ENCODE measurements at regions not wholly inside any gene's neighbourhood (a gene's known extent, or its start where the extent isn't known, plus 50 kb on each side); places are given as distances from the start of the nearest gene placed in this dataset.
A peak's percentile ranks its signal among the peaks of the same experiment; 100 is the strongest.

DNA sequence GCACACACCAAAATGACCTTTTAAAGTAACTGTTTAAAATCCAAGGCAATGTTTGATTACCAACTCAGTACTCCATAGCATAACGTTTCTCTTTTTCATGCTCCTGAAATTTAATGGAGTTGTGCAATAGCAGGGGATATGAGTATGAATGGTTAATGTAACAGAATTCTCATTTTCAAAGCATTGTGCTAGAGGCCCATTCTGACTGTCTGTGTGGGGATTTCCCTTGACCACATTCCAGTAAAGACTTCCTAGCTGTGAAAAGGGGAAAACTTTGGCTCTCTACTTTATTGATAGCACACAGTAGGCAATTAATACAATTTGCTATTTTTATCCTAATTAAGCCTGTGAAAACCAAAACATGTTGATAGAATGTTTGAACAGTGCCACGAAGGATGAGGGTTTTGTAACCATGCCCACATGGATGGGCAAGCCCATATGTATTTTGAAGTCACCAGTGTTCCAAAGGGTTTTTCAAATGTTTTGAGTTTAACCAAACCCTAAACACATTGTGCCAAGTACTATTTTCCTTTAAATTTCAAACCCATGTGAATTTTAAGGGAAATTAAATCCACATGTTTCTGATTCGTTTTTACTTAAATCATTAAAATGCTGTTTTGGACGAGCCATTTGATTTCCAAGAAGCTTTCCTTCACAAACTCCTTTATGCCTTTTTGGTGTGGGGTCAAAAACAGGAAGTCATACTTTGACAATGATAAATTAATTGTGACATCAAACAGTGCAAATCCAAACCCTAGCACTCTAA, 261.2 kb downstream of the SHOX2 start:
- H3K27ac Mint-ChIP-seq, result no peak overlapping the region
- H3K27me3 Mint-ChIP-seq, result peaks cover 6% of the 10 kb centered on the region
- DNase-seq (no peak), ATAC-seq (no peak)
- H3K4me1 Mint-ChIP-seq, result no peaks in the 10 kb centered on the region
- H3K4me3 Mint-ChIP-seq, result no peak overlapping the region
- peaks cover 0 to 7% of the 10 kb centered on the region in 2 donors for H3K9me3 Mint-ChIP-seq

DNA sequence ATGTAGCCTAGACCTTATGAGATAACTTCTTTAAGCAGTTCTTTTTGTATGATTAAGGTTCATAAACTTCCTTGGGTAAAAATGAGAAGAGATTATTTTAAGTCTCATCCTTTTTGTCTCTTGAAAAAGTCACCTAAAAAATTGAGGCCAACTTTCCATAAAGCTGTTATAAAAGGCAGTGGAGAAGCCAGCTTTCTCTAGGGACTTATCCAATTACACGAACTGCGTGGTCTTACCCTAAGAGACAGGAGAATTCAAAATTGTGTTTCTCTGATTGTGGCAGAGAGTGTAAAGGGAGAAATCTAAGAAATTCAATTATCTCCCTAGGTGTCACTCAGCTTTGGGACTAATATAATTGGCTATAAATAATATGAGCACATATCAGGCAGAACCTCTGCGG, 262.0 kb downstream of the SHOX2 start:
- ATAC-seq (no peak), DNase-seq (no peak)
- peaks cover 6% of the 10 kb centered on the region for H3K27me3 Mint-ChIP-seq
- H3K4me3 Mint-ChIP-seq, result no peak overlapping the region
- no peak overlapping the region for H3K27ac Mint-ChIP-seq
- H3K4me1 Mint-ChIP-seq, result no peaks in the 10 kb centered on the region
- H3K9me3 Mint-ChIP-seq, result peaks cover 0 to 7% of the 10 kb centered on the region in 2 donors

GRCh38 chr3:157841029-157841428, 265.2 kb downstream of the SHOX2 start:
- ATAC-seq, result no peak
- Mint-ChIP-seq H3K4me3 (no peak overlapping the region), H3K27ac (no peak overlapping the region), H3K4me1 (no peaks in the 10 kb centered on the region), H3K9me3 (peaks cover 0 to under 1% of the 10 kb centered on the region in 2 donors), H3K27me3 (peaks cover 6% of the 10 kb centered on the region)
- no peak for DNase-seq

GRCh38 chr3:157840564-157840963, 265.7 kb downstream of the SHOX2 start:
- Mint-ChIP-seq H3K27ac (no peak overlapping the region), H3K4me1 (no peaks in the 10 kb centered on the region), H3K9me3 (no peaks in the 10 kb centered on the region), H3K27me3 (peaks cover 6% of the 10 kb centered on the region), H3K4me3 (no peak overlapping the region)
- DNase-seq (no peak), ATAC-seq (no peak)

GRCh38 chr3:157838457-157838856, 267.8 kb downstream of the SHOX2 start:
- no peaks in the 10 kb centered on the region for H3K9me3 Mint-ChIP-seq
- ATAC-seq (no peak), DNase-seq (no peak)
- no peak overlapping the region for H3K4me3 Mint-ChIP-seq
- no peak overlapping the region for H3K27ac Mint-ChIP-seq
- H3K27me3 Mint-ChIP-seq, result peaks cover 16% of the 10 kb centered on the region
- H3K4me1 Mint-ChIP-seq, result no peaks in the 10 kb centered on the region

DNA sequence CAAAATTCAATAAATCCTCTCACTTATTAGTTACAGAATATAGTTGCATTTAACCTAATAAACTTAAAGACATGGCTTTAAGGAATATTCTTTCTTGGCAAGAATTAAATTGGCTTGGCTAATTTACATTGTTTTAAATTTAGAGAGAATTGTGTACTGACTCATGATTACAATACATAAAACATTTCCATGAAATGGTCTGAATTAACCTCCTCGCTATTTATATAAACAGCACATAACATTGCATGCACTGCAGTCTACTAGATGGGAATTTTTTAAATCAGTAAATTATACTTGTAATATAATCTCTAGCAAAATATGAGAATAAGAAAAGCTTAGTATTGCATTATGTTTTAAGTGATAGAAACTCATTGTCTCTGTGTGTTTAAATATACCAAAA, 268.9 kb downstream of the SHOX2 start:
- peaks cover 10% of the 10 kb centered on the region for H3K27me3 Mint-ChIP-seq
- H3K9me3 Mint-ChIP-seq, result no peaks in the 10 kb centered on the region
- H3K4me3 Mint-ChIP-seq, result no peak overlapping the region
- H3K4me1 Mint-ChIP-seq, result no peaks in the 10 kb centered on the region
- DNase-seq (no peak), ATAC-seq (no peak)
- no peak overlapping the region for H3K27ac Mint-ChIP-seq

DNA sequence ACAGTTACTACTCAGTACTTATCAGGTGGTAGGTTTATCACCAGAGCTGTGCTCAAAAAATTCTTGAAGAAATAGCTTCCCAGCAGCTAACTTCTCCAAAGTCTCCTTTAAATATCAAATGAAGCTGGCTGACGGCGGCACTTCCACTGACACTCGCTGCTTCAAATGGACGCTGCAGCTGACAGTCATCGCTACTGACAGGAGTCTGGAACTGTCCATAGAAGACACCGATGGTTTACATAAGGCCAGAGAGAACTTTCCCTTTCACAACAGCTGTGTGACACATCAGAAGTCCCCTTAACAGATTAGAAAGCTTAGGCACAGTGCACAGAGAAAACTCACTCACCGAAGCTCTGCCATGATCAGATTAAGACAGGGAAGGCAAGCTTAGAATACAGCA, 270.2 kb downstream of the SHOX2 start:
- Mint-ChIP-seq H3K27ac (no peak overlapping the region), H3K4me1 (no peaks in the 10 kb centered on the region), H3K4me3 (no peak overlapping the region), H3K9me3 (no peaks in the 10 kb centered on the region), H3K27me3 (peaks cover 10% of the 10 kb centered on the region)
- ATAC-seq (no peak), DNase-seq (no peak)

DNA sequence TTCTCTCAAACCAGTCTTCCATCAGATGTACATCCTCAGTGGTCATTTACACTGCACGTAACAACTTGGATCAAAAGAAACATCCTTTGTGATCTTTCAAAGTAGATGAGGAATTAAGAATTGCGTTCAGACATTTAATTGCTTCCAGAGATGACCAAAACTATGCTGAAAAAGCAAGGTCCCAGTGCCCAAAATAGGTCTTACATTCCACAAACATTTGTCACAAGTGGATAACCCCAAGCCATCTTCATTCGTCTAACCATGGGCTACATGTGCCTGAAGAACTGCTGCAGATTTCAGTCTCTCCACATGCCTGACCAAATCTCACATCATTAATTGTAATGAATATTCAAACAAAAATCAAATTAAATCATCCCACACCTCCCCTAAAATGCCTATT, 273.6 kb downstream of the SHOX2 start:
- peaks cover 10% of the 10 kb centered on the region for H3K27me3 Mint-ChIP-seq
- H3K9me3 Mint-ChIP-seq, result peaks cover 11 to 19% of the 10 kb centered on the region in 2 donors
- H3K4me1 Mint-ChIP-seq, result no peaks in the 10 kb centered on the region
- DNase-seq (no peak), ATAC-seq (no peak)
- no peak overlapping the region for H3K27ac Mint-ChIP-seq
- H3K4me3 Mint-ChIP-seq, result no peak overlapping the region

GRCh38 chr3:157830556-157831236, 275.5 kb downstream of the SHOX2 start:
- DNase-seq (no peak), ATAC-seq (no peak)
- no peaks in the 10 kb centered on the region for H3K4me1 Mint-ChIP-seq
- H3K27me3 Mint-ChIP-seq, result peaks cover 10% of the 10 kb centered on the region
- peaks cover 11 to 19% of the 10 kb centered on the region in 2 donors for H3K9me3 Mint-ChIP-seq
- no peak overlapping the region for H3K4me3 Mint-ChIP-seq
- H3K27ac Mint-ChIP-seq, result no peak overlapping the region

DNA sequence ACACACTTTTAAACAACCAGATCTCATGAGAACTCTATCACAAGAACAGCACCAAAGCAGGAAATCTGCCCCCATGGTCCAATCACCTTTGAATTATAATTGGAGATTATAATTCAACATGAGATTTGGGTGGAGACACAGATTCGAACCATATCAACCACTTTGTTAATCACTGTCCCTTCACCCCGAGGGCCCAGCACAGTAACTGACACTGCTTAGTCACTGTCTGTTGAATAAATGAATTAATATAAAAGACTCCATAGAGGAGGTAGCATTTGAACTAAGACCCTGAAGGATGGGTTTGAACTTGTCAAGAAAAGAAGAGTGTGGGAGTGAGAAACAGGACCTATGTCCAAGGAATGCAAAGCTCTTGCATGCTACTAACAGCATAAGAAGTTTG, 276.4 kb downstream of the SHOX2 start:
- Mint-ChIP-seq H3K4me1 (no peaks in the 10 kb centered on the region), H3K4me3 (no peak overlapping the region), H3K9me3 (peaks cover 11 to 19% of the 10 kb centered on the region in 2 donors), H3K27ac (no peak overlapping the region), H3K27me3 (peaks cover 6% of the 10 kb centered on the region)
- DNase-seq (no peak), ATAC-seq (no peak)

DNA sequence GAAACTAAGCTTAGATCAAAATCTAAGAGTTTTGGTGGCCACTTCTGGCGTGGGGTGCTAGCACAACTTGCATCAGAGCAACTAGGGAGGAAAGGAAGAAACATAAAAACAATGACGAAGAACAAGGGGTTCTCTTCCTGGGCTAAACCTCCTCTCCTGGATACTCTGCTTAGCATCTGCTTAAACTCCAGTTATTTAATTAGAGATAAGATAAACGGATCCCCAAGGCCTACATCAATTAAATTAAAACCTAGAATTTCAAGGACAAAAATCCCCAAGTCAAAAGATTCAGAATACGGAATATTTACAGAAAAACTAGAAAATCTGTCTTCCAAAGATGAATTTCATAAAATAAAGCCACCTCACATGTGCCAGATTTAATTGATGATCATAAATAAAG, 281.9 kb downstream of the SHOX2 start:
- DNase-seq (no peak), ATAC-seq (no peak)
- no peaks in the 10 kb centered on the region for H3K4me1 Mint-ChIP-seq
- H3K27ac Mint-ChIP-seq, result no peak overlapping the region
- H3K4me3 Mint-ChIP-seq, result no peak overlapping the region
- no peaks in the 10 kb centered on the region for H3K27me3 Mint-ChIP-seq
- H3K9me3 Mint-ChIP-seq, result peaks cover 8 to 11% of the 10 kb centered on the region in 2 donors

DNA sequence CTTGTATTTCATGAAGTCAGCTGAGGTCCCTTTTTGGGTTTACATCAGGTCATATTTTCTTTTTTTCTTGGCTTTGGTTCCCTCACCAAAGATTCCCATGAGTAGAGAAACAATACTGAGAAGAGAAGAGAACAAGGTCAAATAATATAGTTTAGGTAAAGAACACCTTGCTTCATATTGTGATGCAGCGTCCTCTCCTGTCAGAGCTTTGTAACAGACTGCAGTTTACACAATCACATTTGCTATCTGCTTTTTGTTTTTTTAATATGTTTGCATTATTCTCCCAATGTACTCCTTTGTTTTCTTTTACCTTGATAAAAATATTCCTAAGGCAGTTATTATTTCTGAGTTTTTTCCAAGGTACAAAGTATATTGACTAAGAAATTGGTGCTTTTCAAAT, 283.2 kb downstream of the SHOX2 start:
- Mint-ChIP-seq H3K27me3 (no peaks in the 10 kb centered on the region), H3K9me3 (peaks cover 0 to 5% of the 10 kb centered on the region in 2 donors), H3K4me1 (no peaks in the 10 kb centered on the region), H3K4me3 (no peak overlapping the region), H3K27ac (no peak overlapping the region)
- DNase-seq, result no peak
- no peak for ATAC-seq

GRCh38 chr3:157820157-157820517, 286.1 kb downstream of the SHOX2 start:
- Mint-ChIP-seq H3K27ac (no peak overlapping the region), H3K27me3 (no peaks in the 10 kb centered on the region), H3K4me3 (no peak overlapping the region), H3K4me1 (no peaks in the 10 kb centered on the region), H3K9me3 (peaks cover 0 to 5% of the 10 kb centered on the region in 2 donors)
- DNase-seq (no peak), ATAC-seq (no peak)

DNA sequence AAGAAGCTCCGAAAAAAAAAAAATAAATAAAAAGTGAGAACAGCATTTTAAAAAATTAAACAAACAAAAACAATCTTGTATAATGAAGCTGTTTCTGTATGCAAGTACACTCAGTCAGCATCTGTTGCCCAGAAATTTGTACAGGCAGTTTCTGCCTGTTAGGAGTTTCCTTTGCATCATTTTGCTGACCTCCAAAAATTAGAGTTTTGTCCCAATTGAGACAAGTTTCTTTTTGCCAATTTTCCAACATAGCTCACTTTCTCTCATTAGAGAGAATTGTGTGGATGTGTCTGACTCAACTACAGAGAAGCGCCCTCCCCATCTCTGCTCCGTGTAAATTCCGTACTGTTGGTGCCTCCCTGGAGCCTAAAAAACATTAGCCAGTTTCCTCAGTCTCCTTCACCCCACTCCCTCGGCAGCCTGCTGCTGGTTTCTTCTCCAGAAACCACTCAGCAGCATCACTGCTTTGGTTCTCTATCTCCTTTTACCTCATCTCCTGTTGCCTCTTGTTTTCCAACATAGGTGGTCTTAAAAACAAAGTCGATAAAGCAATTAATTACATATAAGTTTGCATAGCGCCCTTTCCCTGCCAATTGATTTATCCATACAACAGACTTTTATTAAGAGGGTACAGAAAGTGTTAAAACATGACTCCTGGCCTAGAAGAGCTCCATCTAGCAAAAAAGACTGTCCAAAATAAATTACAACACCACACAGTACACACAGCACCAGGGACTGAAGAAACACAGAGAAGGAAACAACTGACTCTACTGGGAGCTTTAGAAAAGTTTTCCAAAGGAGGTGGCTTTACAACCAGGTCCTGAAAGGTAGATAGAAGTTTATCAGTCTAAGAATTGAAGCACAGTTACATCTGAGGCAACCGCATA, 286.7 kb downstream of the SHOX2 start:
- Mint-ChIP-seq H3K9me3 (peaks cover 0 to 5% of the 10 kb centered on the region in 2 donors), H3K4me3 (no peak overlapping the region), H3K4me1 (no peaks in the 10 kb centered on the region), H3K27ac (peak overlapping the region in 1 of 2 donors; percentile 30), H3K27me3 (no peaks in the 10 kb centered on the region)
- ATAC-seq (no peak), DNase-seq (no peak)

DNA sequence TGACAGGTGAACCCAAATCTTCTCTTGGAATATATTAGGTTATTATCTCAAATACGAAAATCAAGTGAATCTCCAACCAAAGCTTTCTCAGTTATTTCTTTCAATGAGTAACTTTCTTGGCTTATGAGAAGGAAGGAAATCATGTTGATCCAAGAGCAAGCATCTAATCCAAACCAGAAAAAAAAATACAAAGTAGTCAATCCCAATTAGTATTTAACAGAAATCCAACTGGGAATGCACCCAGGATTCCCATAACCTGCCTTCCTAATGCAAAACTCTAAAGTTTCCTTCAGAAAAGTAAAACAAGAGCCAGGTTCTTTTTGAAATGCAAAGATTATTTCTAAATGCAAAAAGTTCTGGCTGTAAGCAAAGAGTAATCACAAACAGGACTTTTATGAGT, 289.3 kb downstream of the SHOX2 start:
- Mint-ChIP-seq H3K4me1 (no peaks in the 10 kb centered on the region), H3K4me3 (no peak overlapping the region), H3K27ac (no peak overlapping the region), H3K27me3 (no peaks in the 10 kb centered on the region), H3K9me3 (no peaks in the 10 kb centered on the region)
- no peak for DNase-seq
- ATAC-seq, result no peak

DNA sequence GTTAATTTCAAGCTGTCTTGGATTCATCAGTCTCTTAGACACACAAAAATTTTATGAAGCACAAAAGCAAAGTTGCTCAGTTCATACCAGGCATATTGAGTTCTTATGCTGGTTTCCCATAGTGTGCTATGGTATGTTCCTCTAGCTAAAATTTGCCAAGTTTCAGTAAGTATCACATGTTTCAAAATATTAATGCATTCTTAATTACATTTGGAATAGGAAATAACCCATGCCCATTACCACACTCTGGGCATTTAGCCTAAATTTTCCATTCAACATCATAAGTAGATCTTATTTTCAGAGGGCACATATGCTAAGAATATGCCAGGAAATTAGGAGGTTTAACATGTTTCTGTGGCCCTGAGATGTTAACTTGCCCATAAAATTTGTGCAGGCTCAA, 289.9 kb downstream of the SHOX2 start:
- DNase-seq (no peak), ATAC-seq (no peak)
- Mint-ChIP-seq H3K27ac (no peak overlapping the region), H3K27me3 (no peaks in the 10 kb centered on the region), H3K4me1 (no peaks in the 10 kb centered on the region), H3K9me3 (no peaks in the 10 kb centered on the region), H3K4me3 (no peak overlapping the region)
